ENCODE measurements at regions not wholly inside any gene's neighbourhood (a gene's known extent, or its start where the extent isn't known, plus 50 kb on each side); places are given as distances from the start of the nearest gene placed in this dataset.
"Not testable (repeated sequence)": the region's sequence is repeated elsewhere in the genome, so short reads cannot be mapped to it uniquely, and the experiment has no call there.

DNA sequence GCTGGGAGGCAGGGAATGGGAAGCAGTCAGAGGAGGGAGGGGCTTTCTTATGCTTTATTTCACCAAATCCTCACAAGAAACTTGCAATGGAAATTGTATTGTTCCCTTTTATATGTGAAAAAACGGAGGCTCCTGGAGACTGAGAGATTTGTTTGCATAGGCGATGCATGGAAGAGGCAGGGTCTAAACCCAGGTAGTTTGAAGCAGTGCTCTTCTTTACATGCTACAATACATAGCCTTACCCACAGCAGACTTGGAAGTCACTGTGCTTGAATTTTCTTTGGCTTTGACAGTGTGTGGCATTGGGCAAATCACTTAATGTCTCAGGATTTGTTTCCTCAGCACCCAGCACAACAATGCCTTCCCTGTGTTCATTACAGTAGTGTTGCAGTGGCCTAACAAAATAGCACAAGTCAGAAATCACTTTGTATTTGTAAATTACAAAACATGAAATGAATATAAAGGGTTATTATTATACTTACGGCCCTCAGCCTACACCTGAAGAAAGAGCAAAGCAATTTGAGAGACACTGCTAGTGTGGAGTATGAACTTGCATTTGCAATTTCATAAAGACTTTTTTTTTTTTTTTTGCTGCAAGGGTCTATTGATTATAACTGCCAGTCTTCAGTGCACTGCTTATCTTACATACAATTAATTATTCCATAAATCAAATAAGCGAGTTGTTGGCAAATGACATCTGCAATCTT is 646.4 kb upstream of the KCNMB2 start:
- no peak for DNase-seq

GRCh38 chr3:177890359-177890683 is 645.9 kb upstream of the KCNMB2 start:
- no peak for DNase-seq

GRCh38 chr3:177891569-177891968 is 644.7 kb upstream of the KCNMB2 start:
- DNase-seq, result not testable (repeated sequence)

GRCh38 chr3:177893331-177893730 is 642.9 kb upstream of the KCNMB2 start:
- no peak for DNase-seq

GRCh38 chr3:177894081-177894728 is 642.0 kb upstream of the KCNMB2 start:
- no peak for DNase-seq

DNA sequence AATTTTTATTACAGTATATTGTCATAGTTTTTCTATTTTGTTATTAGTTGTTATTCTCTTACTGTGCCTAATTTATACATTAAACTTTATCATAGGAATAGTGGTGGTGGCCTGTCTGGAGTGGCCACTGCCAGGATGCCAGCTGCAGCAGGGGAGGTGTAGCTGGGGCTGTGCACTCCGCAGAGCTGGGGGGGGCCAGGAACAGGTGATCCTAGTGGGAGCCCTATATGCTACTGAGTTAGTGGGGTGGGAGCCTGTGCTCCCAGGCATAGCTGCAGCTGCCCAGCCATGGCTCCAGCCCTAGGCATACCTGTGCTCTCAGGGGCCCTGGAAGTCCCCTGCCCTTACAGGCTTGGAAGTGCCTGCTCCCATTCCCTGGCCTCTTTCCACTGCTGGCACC is 638.1 kb upstream of the KCNMB2 start:
- DNase-seq, result no peak

DNA sequence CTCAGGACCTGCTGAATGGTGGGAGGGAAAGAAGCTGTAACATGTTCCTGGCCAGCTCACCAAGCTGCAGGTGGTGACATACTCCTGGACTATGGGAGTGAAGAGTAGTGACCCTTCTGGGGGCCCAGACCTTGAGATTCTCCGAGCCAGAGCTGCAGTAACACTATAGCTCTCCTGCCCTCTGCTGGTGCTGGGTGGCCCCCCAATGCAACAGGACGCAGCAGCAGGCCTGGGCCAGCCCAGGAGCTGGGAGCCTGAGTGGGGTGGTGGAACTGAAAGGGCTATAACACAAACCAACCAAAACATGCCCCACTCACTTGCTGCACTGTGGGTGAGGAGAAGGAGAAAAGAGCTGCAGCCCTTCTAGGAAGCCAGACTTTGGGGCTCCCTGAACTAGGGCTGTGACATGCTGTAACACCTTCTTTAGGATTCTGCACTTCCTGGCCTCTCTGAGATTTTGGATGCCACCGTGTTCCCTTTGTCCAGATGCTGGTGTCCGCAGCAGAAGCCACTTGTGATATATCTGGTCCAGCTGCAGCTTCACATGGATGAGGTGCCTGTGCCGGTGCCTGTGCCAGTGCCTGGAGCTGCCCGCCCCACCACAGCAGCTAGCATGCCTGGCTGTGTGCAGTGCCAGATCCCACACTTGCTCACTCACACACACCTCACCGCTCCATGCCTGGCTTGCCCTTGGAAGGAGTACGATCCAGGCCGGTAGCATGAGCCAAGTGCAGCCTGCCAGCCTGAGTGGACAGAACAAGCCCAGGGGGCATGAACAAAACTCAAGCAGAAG is 636.8 kb upstream of the KCNMB2 start:
- DNase-seq, result no peak

DNA sequence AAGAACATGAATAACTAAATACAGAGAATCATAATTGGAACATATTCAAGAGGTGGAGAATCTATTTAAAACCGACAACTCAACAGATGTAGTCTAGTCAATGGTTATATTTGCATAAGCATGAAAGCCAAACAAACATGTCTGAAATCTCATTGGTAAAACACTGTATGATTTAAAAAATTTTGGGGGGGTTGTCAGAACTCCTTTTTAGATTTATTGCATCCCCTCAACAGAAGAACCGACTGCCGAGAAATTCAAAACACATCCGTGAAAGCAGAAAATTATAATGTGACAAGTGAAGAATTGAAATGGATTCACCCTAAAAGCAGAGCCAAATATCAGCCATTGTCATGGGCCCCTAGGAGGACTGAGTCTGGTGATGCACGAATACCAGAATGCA is 633.4 kb upstream of the KCNMB2 start:
- DNase-seq, result no peak

- no peak for DNase-seq
Observed at GRCh38 chr3:177904621-177905020, 631.6 kb upstream of the KCNMB2 start.

DNA sequence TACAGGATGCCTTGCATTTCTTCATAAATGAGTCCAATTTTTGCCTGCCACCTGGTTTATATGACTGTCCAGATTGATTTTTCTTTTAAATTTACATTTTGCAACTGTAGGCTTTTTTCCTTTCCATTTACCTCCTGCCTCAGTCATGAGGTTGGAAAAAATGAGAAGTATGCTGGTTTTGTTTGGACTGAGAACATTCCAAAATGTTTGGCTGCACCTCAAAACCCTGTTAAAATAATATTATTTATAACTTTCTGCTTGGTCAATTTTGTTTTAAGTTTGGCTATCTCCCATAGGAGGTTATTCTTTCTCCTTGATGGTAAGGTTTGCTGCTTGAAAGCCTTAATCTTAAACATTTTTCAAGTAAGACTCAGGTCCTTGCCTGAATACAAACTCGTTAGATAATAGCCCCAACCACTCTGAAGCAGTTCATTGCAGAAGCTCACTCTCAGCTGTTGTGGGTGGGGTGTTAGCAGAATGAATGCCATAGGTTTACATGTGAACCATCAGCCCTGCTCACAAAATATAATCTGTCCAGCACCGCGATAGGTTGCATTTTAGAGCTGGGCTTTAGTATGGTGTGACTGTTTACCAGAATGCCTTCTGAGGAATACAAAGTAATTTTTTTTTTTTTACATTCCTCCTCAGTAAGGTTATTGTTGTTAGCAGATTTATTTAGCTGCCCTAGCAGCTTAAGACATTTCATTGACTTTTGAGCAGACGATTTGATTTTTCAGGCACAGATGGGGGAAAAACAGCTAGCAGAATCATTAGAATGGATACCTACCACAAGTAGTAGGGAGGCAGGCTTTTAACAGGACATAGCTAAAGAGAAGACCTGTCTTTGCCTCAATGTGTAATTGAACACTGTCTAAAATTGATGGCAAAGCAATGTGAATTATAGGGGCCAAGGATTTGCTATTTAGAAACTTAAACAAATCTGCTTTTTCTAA is 630.8 kb upstream of the KCNMB2 start:
- DNase-seq, result no peak

DNA sequence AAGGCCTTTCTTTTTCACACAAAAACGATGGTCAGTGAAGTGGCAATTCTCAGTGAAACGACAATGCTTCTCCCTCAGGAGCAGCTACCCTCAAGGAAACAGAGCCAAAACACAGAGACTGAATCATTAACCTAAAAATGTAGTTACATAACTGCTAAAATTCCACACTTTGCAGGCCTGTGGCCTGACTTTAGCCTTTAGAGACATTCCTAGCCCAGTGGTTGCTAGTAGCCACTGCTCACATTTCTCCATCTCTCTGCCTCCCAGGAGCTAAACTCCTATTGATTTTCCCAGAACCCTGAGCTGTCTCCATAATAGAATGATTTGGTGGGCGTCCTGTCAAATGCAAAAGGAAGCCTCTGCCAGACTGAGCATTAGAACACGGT is 630.1 kb upstream of the KCNMB2 start:
- DNase-seq, result no peak

DNA sequence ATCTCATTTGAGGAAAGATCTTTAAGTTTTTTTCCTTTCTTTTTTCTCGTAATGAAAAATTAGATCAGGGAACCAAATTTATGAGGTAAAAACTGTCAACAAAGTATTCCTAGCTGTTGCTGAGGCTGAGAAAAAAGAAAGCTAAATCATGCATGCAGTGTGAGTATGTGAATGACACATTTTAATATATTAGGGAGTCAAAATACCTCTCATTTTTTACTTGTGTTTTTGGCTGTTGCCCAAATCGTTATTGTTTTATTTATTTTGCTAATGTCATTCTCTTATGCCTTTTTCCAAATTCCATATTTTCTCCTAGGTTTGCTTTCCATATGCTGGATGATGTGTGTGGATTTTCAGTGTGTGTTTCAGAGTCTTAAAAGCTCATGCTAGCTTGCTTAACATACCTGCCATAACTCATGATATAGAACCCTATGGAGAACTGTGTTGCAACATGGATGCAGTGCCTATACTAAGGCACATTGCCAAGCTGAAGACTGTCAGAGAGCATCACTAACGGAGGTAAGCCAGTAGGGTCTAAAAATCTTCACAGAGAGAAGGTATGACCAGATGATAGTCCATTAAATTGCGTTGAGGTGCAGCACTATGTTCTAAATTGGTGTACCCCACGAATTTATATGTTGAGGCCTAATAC is 629.5 kb upstream of the KCNMB2 start:
- no peak for DNase-seq

- not testable (repeated sequence) for DNase-seq
Observed at GRCh38 chr3:177909530-177909929, 626.7 kb upstream of the KCNMB2 start.

DNA sequence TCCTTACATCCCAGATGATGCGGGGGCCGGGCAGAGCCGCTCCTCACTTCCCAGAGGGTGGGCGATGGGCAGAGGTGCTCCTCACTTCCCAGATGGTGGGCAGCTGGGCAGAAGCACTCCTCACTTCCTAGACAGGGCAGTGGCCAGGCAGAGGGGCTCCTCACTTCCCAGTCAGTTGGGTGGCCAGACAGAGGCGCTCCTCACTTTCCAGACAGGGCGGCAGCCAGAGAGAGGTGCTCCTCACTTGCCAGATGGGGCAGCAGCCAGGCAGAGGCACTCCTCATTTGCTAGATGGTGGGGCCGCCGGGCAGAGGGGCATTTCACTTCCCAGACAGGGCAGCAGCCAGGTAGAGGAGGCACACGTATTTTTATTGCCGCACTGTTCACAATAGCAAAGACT is 622.0 kb upstream of the KCNMB2 start:
- DNase-seq, result no peak

DNA sequence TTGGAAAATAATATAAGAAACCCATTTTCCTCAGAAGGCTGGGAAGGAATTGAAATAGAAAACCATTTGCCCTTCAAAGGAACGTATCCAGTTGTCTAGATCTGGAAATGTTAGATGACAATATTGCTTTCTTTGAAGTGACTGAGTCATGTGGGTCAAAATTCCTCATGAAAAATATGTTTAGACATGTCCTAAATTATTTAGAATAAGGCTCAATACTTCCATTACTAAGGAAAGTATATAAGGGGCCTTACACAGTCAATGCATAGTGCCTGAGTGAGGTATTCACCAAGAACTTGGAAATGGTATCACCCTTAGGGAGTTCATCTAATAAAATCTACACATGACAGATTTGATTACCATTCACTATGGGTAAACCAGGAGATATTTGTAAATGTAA is 619.8 kb upstream of the KCNMB2 start:
- DNase-seq, result no peak

DNA sequence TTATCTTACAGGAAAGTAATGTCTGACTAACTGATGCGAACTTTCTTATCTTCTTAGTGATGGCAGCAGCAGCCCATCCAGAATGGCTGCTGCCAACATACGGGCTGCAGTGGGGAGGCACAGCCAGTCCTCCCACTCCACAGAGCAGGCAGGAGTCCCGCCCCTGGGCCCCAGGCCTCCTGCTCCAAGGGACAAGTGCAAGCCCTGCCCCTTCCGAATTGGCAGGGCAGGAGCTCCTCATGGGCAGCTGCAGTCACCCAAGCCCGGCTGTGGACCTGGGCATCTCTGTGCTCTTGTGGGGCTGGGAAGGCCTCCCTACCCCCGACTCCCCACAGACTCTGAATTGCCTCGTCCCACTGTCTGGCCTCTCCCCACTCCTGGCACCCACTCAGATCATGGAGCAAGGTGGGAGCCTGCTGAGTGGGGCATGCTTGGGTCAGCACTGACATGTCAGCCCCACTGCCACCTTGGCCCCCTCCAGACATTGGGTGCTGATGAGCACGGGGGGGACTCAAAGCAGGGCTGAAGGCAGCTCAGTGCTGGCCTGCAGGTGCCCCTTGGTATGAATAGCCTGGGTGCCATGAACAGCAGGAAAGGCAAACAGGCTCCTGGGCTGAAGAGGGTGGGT is 618.9 kb upstream of the KCNMB2 start:
- DNase-seq, result no peak

DNA sequence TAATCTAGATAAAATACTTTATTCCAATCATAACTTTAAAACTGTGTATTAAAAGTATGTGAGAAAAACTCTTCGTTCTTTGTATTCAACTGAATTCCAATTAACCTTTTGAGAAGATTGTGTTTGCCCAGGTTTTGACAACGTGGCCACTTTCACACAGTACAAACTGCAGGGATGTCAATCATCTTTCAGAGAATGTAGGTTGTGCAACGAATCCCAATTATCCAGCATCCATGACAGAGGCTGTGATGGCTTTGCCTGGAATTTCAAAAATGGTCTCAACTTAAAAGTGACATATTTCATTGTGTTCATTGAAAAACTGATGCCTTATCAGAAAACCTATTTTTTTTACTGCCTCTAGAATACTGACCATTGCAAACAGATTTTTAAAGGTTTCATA is 615.1 kb upstream of the KCNMB2 start:
- DNase-seq, result no peak

DNA sequence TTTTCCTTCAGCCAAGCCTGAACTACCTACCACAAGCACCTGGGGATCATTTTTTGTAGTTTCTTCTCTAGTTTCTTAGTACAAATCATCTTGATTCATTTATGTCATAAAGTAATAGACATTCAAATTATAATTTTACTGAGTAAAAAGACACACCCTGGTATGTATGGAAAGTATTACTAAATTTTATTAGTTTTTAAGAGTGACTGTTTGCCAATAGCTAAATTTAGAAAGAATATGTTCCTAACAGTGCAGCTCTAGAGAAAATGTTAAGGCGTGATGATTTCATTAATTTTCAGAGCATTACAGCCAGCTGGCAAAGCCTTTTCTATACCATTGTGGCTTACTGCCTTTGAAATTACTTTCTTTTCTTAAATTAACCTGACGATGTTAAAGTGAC is 612.0 kb upstream of the KCNMB2 start:
- no peak for DNase-seq

DNA sequence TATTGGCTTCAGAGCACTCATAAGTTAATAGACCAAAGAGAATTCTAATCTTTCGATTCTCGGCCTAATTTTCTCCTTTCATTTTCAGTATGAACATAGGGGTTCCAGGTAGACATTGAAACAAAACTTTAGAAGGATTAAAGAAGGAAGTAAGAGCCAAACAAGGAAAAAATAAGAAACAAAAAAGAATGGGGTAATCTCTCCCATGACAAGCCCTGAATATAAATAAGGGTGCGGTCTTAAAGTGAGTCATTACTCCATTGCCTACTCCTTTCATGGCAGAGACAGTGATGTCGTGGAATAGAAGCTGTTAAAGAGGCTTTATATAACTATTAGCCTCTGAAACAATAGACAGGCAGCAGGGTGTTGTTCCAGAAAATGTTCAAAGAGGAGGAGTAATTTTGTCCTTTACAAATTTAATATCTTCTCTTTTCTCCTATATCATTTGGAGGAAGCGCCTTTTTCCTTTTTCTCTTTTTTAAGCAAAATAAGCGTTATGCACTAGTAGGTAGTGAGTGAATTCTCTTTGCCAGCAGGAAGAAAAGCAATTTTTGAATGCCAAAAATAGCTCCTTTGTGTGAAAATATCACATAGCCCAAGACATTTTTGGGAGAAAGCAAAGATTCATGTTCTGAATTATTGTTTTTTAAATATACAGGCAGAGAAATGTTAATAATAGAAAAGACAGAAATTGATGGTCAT is 607.9 kb upstream of the KCNMB2 start:
- no peak for DNase-seq

GRCh38 chr3:177929310-177929709 is 606.9 kb upstream of the KCNMB2 start:
- no peak for DNase-seq

DNA sequence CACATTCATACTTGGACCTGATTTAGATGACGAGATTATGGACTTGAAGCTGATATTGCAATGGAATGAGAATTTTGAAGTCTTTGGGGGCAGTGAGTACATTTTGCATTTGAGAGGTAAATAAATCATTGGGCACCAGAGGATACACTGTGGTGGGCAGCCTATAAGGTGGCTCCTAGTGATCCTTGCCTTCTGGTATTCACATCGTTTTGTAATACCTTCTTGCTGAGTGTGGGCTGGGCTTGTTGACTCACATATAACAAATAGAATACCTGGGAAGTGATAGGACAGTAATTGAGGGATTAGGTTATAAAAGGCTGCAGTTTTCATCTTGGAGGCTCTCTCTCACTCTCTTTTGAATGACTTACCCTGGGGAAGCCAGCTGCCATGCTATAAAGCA is 605.5 kb upstream of the KCNMB2 start:
- DNase-seq, result no peak

Data from activated CD4-positive, CD25-positive, alpha-beta regulatory T cell (primary cell).